Sigmoid colon (tissue), 4 donors: ENCODE measurements at regions not wholly inside any gene's neighbourhood (a gene's known extent, or its start where the extent isn't known, plus 50 kb on each side); places are given as distances from the start of the nearest gene placed in this dataset.

Experiments used
- CTCF ChIP-seq, 4 experiments: fragments of 450-650 bp in 3 of 4; fragments of 200-600 bp in 1 of 4; IDR thresholded peaks; one replicate each; pipeline ENCODE4 v1.5.1; 2016 to 2019; ENCODE audit warnings: antibody characterized with exemption in 4 of 4, mild to moderate bottlenecking in 3 of 4, moderate library complexity in 2 of 4
- EP300 ChIP-seq, 4 donors: sonication (generic); formaldehyde crosslinking; IDR thresholded peaks; one replicate each; pipeline ENCODE4 v1.6.1; 2017; ENCODE audit warnings: antibody characterized with exemption in 4 of 4
- POLR2A ChIP-seq, 2 donors: fragments of 450-650 bp; IDR thresholded peaks; one replicate each; pipeline ENCODE4 v1.6.1; 2016; ENCODE audit warnings: antibody characterized with exemption in 2 of 2, mild to moderate bottlenecking in 2 of 2, moderate library complexity in 2 of 2
- POLR2AphosphoS5 ChIP-seq, 4 donors: sonication (generic); formaldehyde crosslinking; IDR thresholded peaks; one replicate each; pipeline ENCODE4 v1.6.1; 2017; ENCODE audit warnings: antibody characterized with exemption in 4 of 4

GRCh38 chr1:218810306-218810705, 363.4 kb upstream of the LYPLAL1 start:
- TF ChIP-seq POLR2AphosphoS5 (IDR thresholded peaks at IDR 0.05) (no peak), POLR2A (IDR thresholded peaks at IDR 0.05) (no peak), CTCF (IDR thresholded peaks at IDR 0.05) (no peak), EP300 (IDR thresholded peaks at IDR 0.05) (no peak)
